ENCODE measurements at regions not wholly inside any gene's neighbourhood (a gene's known extent, or its start where the extent isn't known, plus 50 kb on each side); places are given as distances from the start of the nearest gene placed in this dataset.
"Not testable (repeated sequence)": the region's sequence is repeated elsewhere in the genome, so short reads cannot be mapped to it uniquely, and the experiment has no call there.

- H3K4me1 ChIP-seq (ENCODE audit: insufficient read depth, low read length): no peaks in the 10 kb centered on the region
- no peaks in the 10 kb centered on the region for H3K27me3 ChIP-seq (ENCODE audit: insufficient read depth, low read length)
- no peaks in the 10 kb centered on the region for H3K9me3 ChIP-seq (ENCODE audit: control insufficient read depth in 1 of 2, low read length in 2 of 2)
- intact Hi-C loops (cut with micrococcal nuclease): no loop called here
- no peak overlapping the region for H3K4me3 ChIP-seq (ENCODE audit: low read length in 2 of 2)
- H3K4me3 Mint-ChIP-seq: no peak overlapping the region
- ChIA-PET POLR2A (ENCODE audit: partially characterized antibody) (no interaction called here), CTCF (ENCODE audit: partially characterized antibody) (no interaction called here)
- no peak overlapping the region for H3K27ac Mint-ChIP-seq
- H3K9me3 Mint-ChIP-seq: peaks cover 0 to 7% (median 3%) of the 10 kb centered on the region in 8 donors
- H3K36me3 ChIP-seq (ENCODE audit: insufficient read depth, low read length): no peaks in the 10 kb centered on the region
- no peaks in the 10 kb centered on the region for H3K27me3 Mint-ChIP-seq
- no peak for DNase-seq
- H3K27ac ChIP-seq (ENCODE audit: low read depth, low read length): no peak overlapping the region
- no peaks in the 10 kb centered on the region for H3K36me3 Mint-ChIP-seq
- no peaks in the 10 kb centered on the region for H3K4me1 Mint-ChIP-seq
These were observed 220.9 kb upstream of the TRPC7 start for GRCh38 chr5:136586196-136586595.

DNA sequence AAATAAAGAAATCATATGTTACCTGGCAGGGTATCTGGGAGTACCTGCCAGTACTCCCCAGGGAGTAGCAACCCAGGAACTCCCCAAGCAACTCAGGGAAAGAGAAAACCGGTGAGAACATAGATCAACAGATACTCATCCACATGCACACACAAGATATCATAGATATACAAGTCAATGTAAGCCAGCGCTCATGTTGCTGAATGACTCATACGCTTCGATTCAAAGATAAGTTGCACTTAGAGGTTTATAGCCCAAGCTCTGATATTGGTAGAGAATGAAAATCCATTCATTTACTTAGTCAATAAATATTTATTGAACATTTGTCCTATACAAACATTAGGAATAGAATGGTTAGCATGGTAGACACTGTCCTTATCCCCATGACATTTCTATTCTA, 219.1 kb upstream of the TRPC7 start:
- Histone ChIP-seq H3K27ac (ENCODE audit: low read depth, low read length) (no peak overlapping the region), H3K27me3 (ENCODE audit: insufficient read depth, low read length) (no peaks in the 10 kb centered on the region), H3K36me3 (ENCODE audit: insufficient read depth, low read length) (no peaks in the 10 kb centered on the region), H3K4me3 (ENCODE audit: low read length in 2 of 2) (no peak overlapping the region), H3K9me3 (ENCODE audit: control insufficient read depth in 1 of 2, low read length in 2 of 2) (no peaks in the 10 kb centered on the region), H3K4me1 (ENCODE audit: insufficient read depth, low read length) (no peaks in the 10 kb centered on the region)
- CTCF ChIA-PET (ENCODE audit: partially characterized antibody): no interaction called here
- no peak for DNase-seq
- H3K4me3 Mint-ChIP-seq: no peak overlapping the region
- no peaks in the 10 kb centered on the region for H3K4me1 Mint-ChIP-seq
- no peak overlapping the region for H3K27ac Mint-ChIP-seq
- POLR2A ChIA-PET (ENCODE audit: partially characterized antibody): no interaction called here
- peaks cover 0 to 4% (median 0%) of the 10 kb centered on the region in 8 donors for H3K9me3 Mint-ChIP-seq
- intact Hi-C loops (cut with micrococcal nuclease): no loop called here
- H3K36me3 Mint-ChIP-seq: no peaks in the 10 kb centered on the region
- H3K27me3 Mint-ChIP-seq: no peaks in the 10 kb centered on the region

DNA sequence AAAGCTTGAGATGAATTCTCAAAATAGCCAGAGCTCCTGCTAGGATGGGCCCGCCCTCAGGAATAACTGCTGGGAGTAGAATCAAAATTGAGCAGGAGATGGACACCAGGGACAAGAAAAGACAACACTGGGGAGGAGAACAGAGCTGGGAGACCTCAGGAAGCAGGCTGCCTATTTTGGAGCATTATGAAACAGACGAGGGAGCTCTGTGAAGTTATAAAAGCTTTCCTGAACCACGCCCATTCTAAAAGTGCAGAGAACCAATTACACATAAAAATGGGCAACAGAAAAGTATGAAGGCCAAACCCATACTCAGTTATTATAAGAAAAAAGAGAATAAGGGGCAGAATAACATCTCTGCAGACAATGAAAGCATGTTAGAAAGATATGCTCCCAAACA, 213.9 kb upstream of the TRPC7 start:
- intact Hi-C loops (cut with micrococcal nuclease): no loop called here
- no peak overlapping the region for H3K4me3 Mint-ChIP-seq
- H3K27ac Mint-ChIP-seq: no peak overlapping the region
- POLR2A ChIA-PET (ENCODE audit: partially characterized antibody): no interaction called here
- H3K36me3 Mint-ChIP-seq: no peaks in the 10 kb centered on the region
- H3K9me3 Mint-ChIP-seq: peaks cover 0 to 4% (median under 1%) of the 10 kb centered on the region in 8 donors
- no peak overlapping the region for H3K4me3 ChIP-seq (ENCODE audit: low read length in 2 of 2)
- no peak for DNase-seq
- no peaks in the 10 kb centered on the region for H3K27me3 Mint-ChIP-seq
- H3K27me3 ChIP-seq (ENCODE audit: insufficient read depth, low read length): no peaks in the 10 kb centered on the region
- H3K36me3 ChIP-seq (ENCODE audit: insufficient read depth, low read length): no peaks in the 10 kb centered on the region
- no peaks in the 10 kb centered on the region for H3K4me1 ChIP-seq (ENCODE audit: insufficient read depth, low read length)
- no peak overlapping the region for H3K27ac ChIP-seq (ENCODE audit: low read depth, low read length)
- no peaks in the 10 kb centered on the region for H3K4me1 Mint-ChIP-seq
- CTCF ChIA-PET (ENCODE audit: partially characterized antibody): no interaction called here
- no peaks in the 10 kb centered on the region for H3K9me3 ChIP-seq (ENCODE audit: control insufficient read depth in 1 of 2, low read length in 2 of 2)

- H3K27ac ChIP-seq (ENCODE audit: low read depth, low read length); intact Hi-C loops (cut with micrococcal nuclease); H3K27me3 ChIP-seq (ENCODE audit: insufficient read depth, low read length); H3K36me3 Mint-ChIP-seq; H3K36me3 ChIP-seq (ENCODE audit: insufficient read depth, low read length); H3K27me3 Mint-ChIP-seq; H3K4me3 Mint-ChIP-seq; H3K9me3 Mint-ChIP-seq; H3K4me1 ChIP-seq (ENCODE audit: insufficient read depth, low read length); H3K4me3 ChIP-seq (ENCODE audit: low read length in 2 of 2); H3K9me3 ChIP-seq (ENCODE audit: control insufficient read depth in 1 of 2, low read length in 2 of 2); CTCF ChIA-PET (ENCODE audit: partially characterized antibody); DNase-seq; POLR2A ChIA-PET (ENCODE audit: partially characterized antibody): not testable (repeated sequence)
- Mint-ChIP-seq H3K4me1 (peaks cover 4 to 24% (median 9%) of the 10 kb centered on the region in 4 donors), H3K27ac (peak overlapping the region in 1 of 7 donors; percentile 37)
These were observed 204.5 kb upstream of the TRPC7 start for GRCh38 chr5:136569875-136570274.

- H3K36me3 Mint-ChIP-seq; CTCF ChIA-PET (ENCODE audit: partially characterized antibody); H3K27ac ChIP-seq (ENCODE audit: low read depth, low read length); H3K27me3 ChIP-seq (ENCODE audit: insufficient read depth, low read length); intact Hi-C loops (cut with micrococcal nuclease); H3K9me3 ChIP-seq (ENCODE audit: control insufficient read depth in 1 of 2, low read length in 2 of 2); H3K27me3 Mint-ChIP-seq; H3K4me3 ChIP-seq (ENCODE audit: low read length in 2 of 2); DNase-seq; POLR2A ChIA-PET (ENCODE audit: partially characterized antibody); H3K36me3 ChIP-seq (ENCODE audit: insufficient read depth, low read length): not testable (repeated sequence)
- H3K9me3 Mint-ChIP-seq: peaks cover 0 to 12% (median 4%) of the 10 kb centered on the region in 8 donors
- peak overlapping the region in 6 of 7 donors; percentile 14 to 83 (median 58) for H3K27ac Mint-ChIP-seq
- H3K4me1 ChIP-seq (ENCODE audit: insufficient read depth, low read length): peaks cover 19% of the 10 kb centered on the region
- H3K4me1 Mint-ChIP-seq: peaks cover 11 to 64% (median 20%) of the 10 kb centered on the region in 4 donors
- peak overlapping the region in 6 of 8 donors; percentile 39 to 72 (median 54) for H3K4me3 Mint-ChIP-seq
These were observed 200.1 kb upstream of the TRPC7 start for GRCh38 chr5:136565457-136565856.

GRCh38 chr5:136565050-136565449, 199.7 kb upstream of the TRPC7 start:
- H3K27me3 Mint-ChIP-seq; CTCF ChIA-PET (ENCODE audit: partially characterized antibody); H3K36me3 ChIP-seq (ENCODE audit: insufficient read depth, low read length); H3K36me3 Mint-ChIP-seq; H3K27ac ChIP-seq (ENCODE audit: low read depth, low read length); H3K4me3 ChIP-seq (ENCODE audit: low read length in 2 of 2); POLR2A ChIA-PET (ENCODE audit: partially characterized antibody); H3K9me3 ChIP-seq (ENCODE audit: control insufficient read depth in 1 of 2, low read length in 2 of 2); H3K27me3 ChIP-seq (ENCODE audit: insufficient read depth, low read length); intact Hi-C loops (cut with micrococcal nuclease): not testable (repeated sequence)
- H3K9me3 Mint-ChIP-seq: peaks cover 0 to 12% (median 4%) of the 10 kb centered on the region in 8 donors
- DNase-seq: peak in 4 of 5 donors; percentile 31 to 39 (median 34)
- H3K27ac Mint-ChIP-seq: peak overlapping the region in 6 of 7 donors; percentile 14 to 83 (median 58)
- peak overlapping the region in 6 of 8 donors; percentile 41 to 72 (median 54) for H3K4me3 Mint-ChIP-seq
- H3K4me1 ChIP-seq (ENCODE audit: insufficient read depth, low read length): peaks cover 19% of the 10 kb centered on the region
- H3K4me1 Mint-ChIP-seq: peaks cover 11 to 67% (median 20%) of the 10 kb centered on the region in 4 donors

DNA sequence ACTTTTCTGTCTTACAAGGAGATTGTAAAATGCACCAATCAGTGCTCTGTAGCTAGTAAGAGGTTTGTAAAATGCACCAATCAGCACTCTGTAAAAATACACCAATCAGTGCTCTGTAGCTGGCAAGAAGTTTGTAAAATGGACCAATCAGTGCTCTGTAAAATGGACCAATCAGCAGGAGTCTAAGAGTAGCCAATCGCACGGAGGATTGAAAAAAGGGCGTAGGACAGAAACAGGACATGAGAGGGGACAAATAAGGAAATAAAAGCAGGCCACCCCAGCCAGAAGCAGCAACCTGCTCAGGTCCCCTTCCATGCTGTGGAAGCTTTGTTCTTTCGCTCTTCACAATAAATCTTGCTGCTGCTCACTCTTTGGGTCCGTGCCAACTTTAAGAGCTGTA, 199.1 kb upstream of the TRPC7 start:
- H3K4me3 ChIP-seq (ENCODE audit: low read length in 2 of 2); H3K36me3 ChIP-seq (ENCODE audit: insufficient read depth, low read length); H3K27me3 Mint-ChIP-seq; H3K27ac ChIP-seq (ENCODE audit: low read depth, low read length); CTCF ChIA-PET (ENCODE audit: partially characterized antibody); H3K27me3 ChIP-seq (ENCODE audit: insufficient read depth, low read length); H3K9me3 ChIP-seq (ENCODE audit: control insufficient read depth in 1 of 2, low read length in 2 of 2); POLR2A ChIA-PET (ENCODE audit: partially characterized antibody); H3K36me3 Mint-ChIP-seq; intact Hi-C loops (cut with micrococcal nuclease): not testable (repeated sequence)
- peak in 1 of 5 donors; percentile 4 for DNase-seq
- Mint-ChIP-seq H3K4me3 (peak overlapping the region in 1 of 8 donors; percentile 57), H3K27ac (peak overlapping the region in 3 of 7 donors; percentile 2 to 47 (median 3)), H3K4me1 (peaks cover 11 to 67% (median 20%) of the 10 kb centered on the region in 4 donors), H3K9me3 (peaks cover 0 to 12% (median 4%) of the 10 kb centered on the region in 8 donors)
- peaks cover 19% of the 10 kb centered on the region for H3K4me1 ChIP-seq (ENCODE audit: insufficient read depth, low read length)

DNA sequence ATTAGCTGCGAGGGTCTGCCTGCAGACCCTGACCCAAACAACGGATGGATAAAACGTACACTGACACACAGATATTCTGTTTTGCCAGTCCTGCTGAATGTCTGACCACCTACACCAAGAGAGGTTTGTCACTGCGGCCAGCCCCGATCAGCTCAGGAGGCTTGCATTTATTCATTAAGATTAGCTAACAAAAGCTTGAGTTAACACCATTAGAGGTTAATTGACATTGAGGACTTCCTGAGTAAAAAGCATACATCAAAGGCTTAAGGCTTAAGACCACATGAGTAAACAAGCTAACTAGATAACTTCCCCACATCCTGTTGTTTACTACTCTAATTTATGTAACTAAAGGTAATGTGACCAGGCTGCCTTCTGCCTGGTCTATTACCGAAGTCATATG, 198.1 kb upstream of the TRPC7 start:
- Histone ChIP-seq H3K27me3 (ENCODE audit: insufficient read depth, low read length) (no peaks in the 10 kb centered on the region), H3K4me1 (ENCODE audit: insufficient read depth, low read length) (peaks cover 19% of the 10 kb centered on the region), H3K36me3 (ENCODE audit: insufficient read depth, low read length) (no peaks in the 10 kb centered on the region), H3K9me3 (ENCODE audit: control insufficient read depth in 1 of 2, low read length in 2 of 2) (no peaks in the 10 kb centered on the region), H3K27ac (ENCODE audit: low read depth, low read length) (no peak overlapping the region), H3K4me3 (ENCODE audit: low read length in 2 of 2) (no peak overlapping the region)
- H3K4me3 Mint-ChIP-seq: peak overlapping the region in 4 of 8 donors; percentile 17 to 57 (median 28)
- DNase-seq: peak in 4 of 5 donors; percentile 25 to 48 (median 39)
- peaks cover 0 to 3% of the 10 kb centered on the region in 2 donors for H3K27me3 Mint-ChIP-seq
- POLR2A ChIA-PET (ENCODE audit: partially characterized antibody): no interaction called here
- H3K4me1 Mint-ChIP-seq: peaks cover 11 to 67% (median 20%) of the 10 kb centered on the region in 4 donors
- peak overlapping the region; percentile 2 to 47 (median 32) for H3K27ac Mint-ChIP-seq
- CTCF ChIA-PET (ENCODE audit: partially characterized antibody): no interaction called here
- intact Hi-C loops (cut with micrococcal nuclease): no loop called here
- peaks cover 0 to 1% of the 10 kb centered on the region in 2 donors for H3K36me3 Mint-ChIP-seq
- H3K9me3 Mint-ChIP-seq: peaks cover 0 to 12% (median 4%) of the 10 kb centered on the region in 8 donors
